DMS114 treated with DMSO at 0.1 percent for 48 hours (cell line): ENCODE measurements at regions not wholly inside any gene's neighbourhood (a gene's known extent, or its start where the extent isn't known, plus 50 kb on each side); places are given as distances from the start of the nearest gene placed in this dataset.

Experiments used
- DNase-seq: peaks from one replicate; lab custom pipeline; 2025; ENCODE audit not compliant: unreplicated experiment; lab: John Stamatoyannopoulos, UW

GRCh38 chr7:114130866-114131265, 212.1 kb upstream of the PPP1R3A start:
- no peak for DNase-seq

GRCh38 chr7:114128880-114129279, 210.1 kb upstream of the PPP1R3A start:
- DNase-seq, result no peak

GRCh38 chr7:114126095-114126494, 207.3 kb upstream of the PPP1R3A start:
- no peak for DNase-seq

DNA sequence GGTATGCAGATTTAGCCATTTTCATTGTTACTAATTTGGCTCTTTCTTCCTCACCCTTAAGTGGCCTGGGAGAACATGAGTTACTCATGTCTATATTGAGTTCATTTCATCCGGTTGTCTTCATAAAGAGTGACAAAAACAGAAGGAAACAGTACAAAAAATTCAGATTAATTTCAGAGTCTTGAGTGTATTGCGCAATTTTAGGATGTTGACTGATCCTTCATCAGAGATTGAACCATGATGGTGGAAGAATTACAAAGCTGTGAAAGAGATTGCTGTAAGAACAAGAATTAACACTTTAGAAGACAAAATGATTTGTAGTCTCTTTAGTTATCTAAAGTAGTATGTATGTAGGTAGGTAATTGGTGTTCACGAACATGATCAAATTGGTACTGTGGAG, 194.0 kb upstream of the PPP1R3A start:
- no peak for DNase-seq

- no peak for DNase-seq
Observed at GRCh38 chr7:114110666-114111065, 191.9 kb upstream of the PPP1R3A start.

GRCh38 chr7:114109721-114110120, 190.9 kb upstream of the PPP1R3A start:
- DNase-seq, result no peak

GRCh38 chr7:114109304-114109703, 190.5 kb upstream of the PPP1R3A start:
- DNase-seq, result no peak

DNA sequence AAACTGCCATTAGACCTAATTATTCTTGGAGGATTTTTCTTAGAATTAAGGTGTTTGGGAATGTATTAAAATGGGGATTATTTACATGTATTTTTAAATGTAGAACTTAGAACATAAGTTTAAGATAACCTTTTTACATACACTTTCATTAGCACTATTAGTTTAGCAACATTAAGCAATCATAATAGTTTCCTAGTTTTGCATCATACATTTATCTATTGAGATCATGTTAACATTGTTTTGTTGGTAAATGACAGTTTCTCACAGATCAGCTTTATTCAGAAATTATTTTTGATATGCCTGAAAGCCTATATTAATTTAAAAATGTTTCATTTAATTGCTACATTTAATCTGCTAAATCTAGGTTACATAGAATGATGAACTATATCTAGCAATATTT, 189.7 kb upstream of the PPP1R3A start:
- no peak for DNase-seq

DNA sequence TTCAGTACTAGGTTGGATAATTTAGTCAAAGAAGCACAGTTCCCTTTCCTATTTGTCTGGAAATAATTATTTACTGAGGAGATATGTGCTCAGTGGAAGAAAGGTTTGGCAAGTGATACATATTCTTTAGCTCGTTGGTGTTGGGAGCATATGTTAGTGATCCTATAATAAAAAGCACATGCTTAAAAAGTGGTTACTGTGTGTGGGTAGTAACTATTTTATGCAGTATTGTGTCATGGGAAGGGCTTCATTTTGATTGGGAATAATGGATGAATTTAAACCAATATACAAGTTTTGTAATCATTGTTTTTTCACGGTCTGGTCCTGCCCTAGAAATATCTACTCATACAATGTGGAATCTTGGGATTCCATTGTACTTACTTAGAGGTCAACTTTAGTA, 188.7 kb upstream of the PPP1R3A start:
- DNase-seq, result no peak

DNA sequence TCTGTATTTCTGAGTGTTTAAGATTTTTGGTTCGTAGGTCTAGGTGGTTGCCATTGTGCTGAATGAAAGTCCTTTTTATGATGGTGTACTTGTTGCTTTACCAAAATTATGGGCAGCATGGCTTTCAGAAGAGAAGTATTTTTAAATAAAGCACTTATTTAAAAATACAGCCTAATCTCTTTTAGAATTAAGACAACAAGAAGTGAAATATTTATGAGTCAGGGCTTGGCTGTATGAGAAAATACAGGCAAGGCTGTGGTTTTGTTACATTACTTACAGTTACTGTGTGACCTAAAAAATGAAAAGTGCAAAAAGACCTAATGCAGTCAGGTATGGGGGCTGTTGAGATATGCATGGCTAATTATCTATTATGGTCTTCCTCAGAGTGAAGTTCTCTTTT, 185.2 kb upstream of the PPP1R3A start:
- DNase-seq, result no peak

DNA sequence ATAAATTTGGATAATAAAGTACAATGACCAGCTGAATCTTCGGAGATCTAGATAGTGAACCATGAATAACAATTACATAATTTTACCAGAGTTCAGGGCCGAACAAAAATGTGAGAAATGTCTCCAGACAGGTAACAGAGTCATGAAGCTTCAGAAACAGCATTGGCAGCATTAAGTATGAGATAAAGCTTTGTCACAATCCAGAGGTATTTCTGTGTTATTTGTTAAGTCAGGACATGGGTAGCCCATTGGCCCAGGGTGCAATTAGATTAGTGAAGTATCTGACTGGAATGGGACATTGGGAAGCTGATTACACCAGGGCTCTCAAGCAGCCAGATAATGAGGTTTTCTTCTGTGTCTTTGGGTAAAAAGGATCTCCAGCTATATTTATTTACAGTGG, 184.2 kb upstream of the PPP1R3A start:
- no peak for DNase-seq

GRCh38 chr7:114102131-114102530, 183.3 kb upstream of the PPP1R3A start:
- DNase-seq, result no peak

- DNase-seq, result no peak
Observed at GRCh38 chr7:114100810-114101209, 182.0 kb upstream of the PPP1R3A start.

GRCh38 chr7:114099337-114099736, 180.5 kb upstream of the PPP1R3A start:
- DNase-seq, result no peak

DNA sequence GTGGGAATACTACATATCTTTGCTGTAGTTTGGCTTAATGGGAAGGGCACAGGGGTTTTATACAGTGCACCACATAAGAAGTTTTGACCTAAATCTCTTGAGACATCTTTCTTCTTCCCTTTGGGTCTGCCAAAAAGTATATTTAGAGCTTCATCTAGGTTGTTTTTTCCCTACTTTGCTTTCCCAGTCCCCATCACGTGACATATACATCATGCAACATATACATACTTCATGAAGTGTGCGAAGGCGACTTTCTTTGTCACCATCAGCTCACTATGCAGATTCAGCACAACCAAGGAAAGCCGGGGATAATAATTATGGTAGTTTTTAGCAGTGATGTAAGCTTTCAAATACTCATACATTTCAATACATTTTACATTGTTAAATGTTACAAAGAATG, 177.1 kb upstream of the PPP1R3A start:
- DNase-seq, result no peak

DNA sequence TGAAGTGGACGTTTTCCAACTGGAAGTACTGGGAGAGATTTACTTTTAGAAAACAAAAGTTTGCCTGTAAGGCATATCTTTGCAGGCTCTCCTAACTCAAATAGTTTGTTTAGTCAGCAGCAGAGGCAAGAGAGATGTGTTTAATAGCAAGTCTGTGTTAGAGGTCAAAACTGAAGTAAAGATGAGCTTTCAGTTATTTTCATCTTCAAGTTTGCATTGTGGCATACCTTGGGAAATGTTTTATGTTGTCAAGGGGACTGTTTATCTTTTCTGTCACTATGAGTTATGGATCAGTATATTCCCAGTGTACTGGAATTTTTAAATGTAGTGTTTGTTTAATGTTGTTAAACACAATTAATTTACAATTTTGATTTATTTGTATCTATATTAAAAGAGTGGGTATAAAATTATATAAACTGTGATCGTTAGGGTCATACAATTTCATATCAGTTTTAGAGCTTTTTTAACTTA, 169.7 kb upstream of the PPP1R3A start:
- no peak for DNase-seq

- no peak for DNase-seq
Observed at GRCh38 chr7:114087653-114088469, 169.1 kb upstream of the PPP1R3A start.

- peak; percentile 7 for DNase-seq
Observed at GRCh38 chr7:114086914-114087652, 168.3 kb upstream of the PPP1R3A start.

DNA sequence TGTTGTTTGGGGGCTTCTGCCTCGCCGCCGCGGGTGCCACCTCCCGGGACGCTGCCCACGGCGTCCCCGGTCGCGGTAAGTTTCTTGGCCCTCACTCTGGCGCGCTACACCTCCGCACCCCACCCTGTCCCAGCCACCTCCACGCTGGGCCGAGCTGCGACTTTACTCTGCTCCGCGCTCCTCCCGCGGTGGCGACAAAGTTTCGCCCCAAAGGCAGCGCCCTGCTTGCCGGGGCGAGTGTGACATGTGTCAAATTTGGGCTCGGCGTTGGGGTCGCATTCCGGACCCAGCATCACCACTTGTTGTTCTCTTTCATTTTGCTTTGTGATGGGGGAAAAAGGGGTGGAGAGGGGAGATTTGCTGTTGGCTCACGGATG, 167.7 kb upstream of the PPP1R3A start:
- no peak for DNase-seq

- no peak for DNase-seq
Observed at GRCh38 chr7:114085592-114086501, 167.0 kb upstream of the PPP1R3A start.

DNA sequence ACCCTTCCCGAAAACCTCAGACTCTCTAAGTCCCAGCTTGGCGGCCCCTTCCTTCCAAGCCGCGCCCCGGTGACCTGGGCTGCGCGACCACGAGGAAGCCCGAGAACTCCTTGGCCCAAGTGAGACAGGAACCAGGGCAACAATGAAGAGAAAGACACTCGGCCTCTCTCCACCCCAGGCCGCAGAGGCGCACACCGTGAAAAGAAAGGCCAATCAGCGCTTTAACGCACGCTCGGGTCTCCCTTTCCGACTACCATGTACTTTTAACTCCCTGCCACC, 166.4 kb upstream of the PPP1R3A start:
- DNase-seq, result no peak
